ENCODE measurements at regions not wholly inside any gene's neighbourhood (a gene's known extent, or its start where the extent isn't known, plus 50 kb on each side); places are given as distances from the start of the nearest gene placed in this dataset.
"Not testable (repeated sequence)": the region's sequence is repeated elsewhere in the genome, so short reads cannot be mapped to it uniquely, and the experiment has no call there.

DNA sequence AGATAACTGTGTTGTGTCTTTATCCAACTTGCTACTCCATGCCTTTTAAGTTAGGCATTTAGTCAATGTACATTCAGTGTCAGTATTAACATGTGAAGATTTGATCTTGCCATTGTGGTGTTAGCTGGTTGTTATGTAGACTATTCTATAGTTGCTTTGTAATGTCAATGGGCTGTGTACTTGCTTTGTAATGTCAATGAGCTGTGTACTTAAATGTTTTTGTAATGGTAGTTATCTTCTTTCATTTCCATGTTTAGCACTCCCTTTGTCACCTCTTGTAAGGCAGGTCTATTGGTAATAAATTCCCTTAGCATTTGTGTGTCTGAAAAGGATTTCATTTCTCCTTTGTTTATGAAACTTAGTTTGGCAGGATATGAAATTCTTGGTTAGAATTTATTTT is 53.4 kb downstream of the MC4R start:
- intact Hi-C loops (cut with DNase I): no loop called here
- DNase-seq (ENCODE audit: low spot score) (no peak), ATAC-seq (no peak)

DNA sequence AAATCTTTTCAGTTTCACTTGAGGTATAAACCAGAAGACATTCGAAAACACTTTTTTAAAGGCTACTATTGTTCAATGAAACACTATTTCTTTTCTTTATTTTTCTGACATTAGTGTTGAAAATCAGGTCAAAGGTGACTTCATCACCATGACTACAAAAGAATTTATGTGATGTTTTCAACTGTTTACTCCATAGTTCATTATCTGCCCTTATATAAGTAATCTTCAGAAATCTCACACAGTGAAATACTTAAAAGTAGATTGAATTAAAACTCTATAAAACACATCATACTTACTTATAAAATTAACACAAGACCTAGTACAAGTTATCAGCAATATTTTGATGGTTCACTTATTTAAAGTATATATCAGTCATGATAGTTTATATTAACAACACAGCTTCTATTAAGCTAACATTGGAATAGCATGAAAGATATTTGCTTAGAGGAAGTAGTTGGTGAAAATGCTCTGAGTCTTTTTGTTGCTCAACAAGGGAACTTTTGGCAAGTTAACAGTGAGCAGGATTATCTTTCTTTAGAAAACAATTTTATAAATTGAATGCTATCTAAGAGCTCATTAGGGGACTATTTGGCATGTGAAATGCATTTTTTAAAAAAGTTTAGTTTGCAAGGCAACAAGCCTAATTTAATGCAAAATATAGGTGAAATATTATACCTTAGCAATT is 60.8 kb downstream of the MC4R start:
- intact Hi-C loops (cut with DNase I): no loop called here
- ATAC-seq (no peak), DNase-seq (ENCODE audit: low spot score) (no peak)

DNA sequence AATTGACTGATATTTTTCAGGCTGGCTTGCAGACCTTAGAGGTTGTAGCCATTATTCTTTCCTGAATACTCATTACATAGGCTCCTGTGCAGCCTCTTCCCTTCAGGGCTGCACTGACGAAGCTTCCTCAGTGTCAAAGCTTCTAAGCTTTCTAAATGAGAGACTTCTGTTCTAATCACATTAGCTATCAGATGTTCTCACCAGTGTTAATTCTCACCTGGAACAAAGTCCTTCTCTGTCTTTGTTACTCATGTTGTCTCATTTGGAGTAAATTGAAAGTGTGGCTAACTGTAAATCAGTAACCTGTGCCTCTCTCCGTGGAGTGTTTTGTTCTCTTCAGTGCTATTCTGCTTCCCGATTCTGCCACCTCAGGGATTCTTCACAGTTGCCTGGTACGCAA is 76.9 kb downstream of the MC4R start:
- ATAC-seq (no peak), DNase-seq (ENCODE audit: low spot score) (no peak)
- intact Hi-C loops (cut with DNase I): no loop called here

DNA sequence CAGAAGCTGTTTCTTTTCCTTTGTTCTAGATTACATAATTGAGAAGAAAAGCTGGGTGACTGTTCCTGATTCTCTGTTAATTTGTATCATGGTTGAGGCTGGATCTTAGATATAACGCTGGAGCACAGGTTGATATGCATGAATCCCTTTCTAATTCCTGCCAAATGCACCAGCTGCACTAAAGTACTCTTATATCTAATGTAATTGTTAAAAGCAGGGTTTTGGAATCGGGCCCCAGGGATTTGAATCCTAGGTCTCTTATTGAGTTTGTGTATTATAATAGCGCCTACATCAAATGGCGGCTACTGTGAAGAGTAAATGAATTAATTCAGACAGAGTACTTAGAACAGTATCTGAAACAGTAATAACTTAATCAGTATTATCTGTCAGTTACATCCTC is 80.4 kb downstream of the MC4R start:
- DNase-seq (ENCODE audit: low spot score): no peak
- intact Hi-C loops (cut with DNase I): no loop called here
- no peak for ATAC-seq

DNA sequence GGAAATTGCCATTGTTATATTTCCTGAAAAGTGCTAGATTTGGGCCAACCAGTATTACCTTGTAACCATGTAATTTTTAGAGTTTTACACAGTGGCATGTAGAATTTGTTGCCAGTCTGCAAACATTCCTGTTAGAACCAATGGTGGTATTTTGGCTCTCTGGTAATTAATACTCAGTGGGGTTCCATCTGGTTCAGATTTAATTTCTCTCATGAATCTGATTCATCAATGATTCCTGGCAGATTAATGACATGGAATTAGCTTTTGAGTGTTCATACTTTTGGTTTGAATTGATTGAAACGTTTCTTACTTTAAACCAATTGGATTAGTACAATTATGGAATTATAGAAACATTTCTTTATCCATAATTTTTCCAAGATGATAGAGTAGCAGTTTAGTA is 93.2 kb downstream of the MC4R start:
- ATAC-seq (no peak), DNase-seq (ENCODE audit: low spot score) (no peak)
- intact Hi-C loops (cut with DNase I): no loop called here

DNA sequence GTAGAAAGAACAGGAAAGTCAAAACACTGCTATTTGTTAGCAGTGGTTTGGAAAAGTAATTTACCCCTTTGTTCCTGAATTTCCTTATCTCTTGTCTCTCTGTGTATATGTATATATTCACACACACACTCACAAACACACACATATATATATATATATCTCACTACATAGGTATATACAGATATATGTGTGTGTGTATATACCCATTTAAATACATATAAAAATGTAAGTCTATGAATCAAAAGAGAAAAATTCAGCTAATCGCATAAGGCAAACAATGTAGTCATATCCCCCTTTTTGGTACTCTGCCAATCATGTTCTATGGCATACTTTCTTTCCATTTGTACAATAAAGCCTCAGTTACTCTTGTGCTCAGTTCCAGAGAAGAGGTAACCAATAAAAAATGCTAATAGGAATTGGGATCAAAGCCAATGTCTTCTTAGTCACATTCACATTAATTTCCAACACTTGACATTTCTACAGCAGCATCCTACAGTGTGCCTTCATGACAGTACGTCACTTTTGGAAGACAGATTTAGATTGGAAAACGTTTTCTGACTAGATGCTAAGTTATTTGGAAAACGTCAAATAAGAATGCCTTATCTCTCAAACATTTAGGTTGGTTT is 94.6 kb downstream of the MC4R start:
- ATAC-seq (no peak), DNase-seq (ENCODE audit: low spot score) (no peak)
- intact Hi-C loops (cut with DNase I): no loop called here

DNA sequence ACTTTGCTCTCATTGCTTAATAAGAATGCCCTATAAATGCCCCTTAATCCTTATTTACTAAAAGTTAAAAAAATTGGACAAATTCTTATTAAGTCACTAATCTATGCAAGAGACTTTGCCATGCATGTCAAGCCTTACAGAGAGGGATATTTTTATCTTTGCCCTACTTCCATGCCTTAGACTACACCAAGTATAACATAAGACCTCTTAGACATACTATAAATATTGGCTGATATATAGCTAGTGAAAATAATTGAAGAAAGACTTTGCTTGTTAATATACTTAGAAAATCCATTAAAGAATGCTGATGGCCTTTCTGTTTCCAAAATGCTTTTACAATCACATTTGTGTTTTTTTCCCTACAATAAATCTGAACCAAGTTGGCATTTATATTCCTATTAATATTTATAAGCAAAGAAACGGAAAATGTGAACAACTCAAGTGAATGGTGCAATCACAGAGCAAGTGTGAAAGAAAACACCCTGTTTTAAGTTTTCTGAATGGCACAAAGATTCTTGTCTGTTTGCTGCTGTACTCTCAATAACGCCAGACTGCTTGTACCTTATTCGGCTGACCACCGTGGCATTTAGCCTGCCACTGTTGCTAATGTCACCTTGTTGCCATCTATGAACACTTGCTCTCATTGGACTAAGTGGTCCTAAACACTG is 105.0 kb downstream of the MC4R start:
- DNase-seq (ENCODE audit: low spot score) (no peak), ATAC-seq (no peak)
- intact Hi-C loops (cut with DNase I): no loop called here

DNA sequence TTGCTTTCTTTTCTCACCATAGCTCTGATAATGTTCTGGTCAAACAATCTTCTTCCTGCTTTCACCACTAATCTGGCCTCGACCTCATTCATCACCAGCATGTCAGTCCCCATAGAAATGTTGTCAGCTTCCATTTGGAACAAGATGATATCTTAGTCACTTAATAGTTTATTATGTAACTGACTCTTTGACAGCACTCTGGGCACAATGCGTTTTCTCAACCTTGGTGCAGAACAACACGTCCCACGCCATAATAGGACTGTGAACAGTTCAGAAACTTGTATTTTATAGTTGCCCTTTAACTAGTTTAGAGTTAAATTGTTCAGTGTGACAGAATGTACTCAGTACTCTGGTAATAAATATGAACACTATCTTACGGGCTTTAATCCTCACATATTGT is 106.0 kb downstream of the MC4R start:
- DNase-seq (ENCODE audit: low spot score): no peak
- intact Hi-C loops (cut with DNase I): no loop called here
- no peak for ATAC-seq

DNA sequence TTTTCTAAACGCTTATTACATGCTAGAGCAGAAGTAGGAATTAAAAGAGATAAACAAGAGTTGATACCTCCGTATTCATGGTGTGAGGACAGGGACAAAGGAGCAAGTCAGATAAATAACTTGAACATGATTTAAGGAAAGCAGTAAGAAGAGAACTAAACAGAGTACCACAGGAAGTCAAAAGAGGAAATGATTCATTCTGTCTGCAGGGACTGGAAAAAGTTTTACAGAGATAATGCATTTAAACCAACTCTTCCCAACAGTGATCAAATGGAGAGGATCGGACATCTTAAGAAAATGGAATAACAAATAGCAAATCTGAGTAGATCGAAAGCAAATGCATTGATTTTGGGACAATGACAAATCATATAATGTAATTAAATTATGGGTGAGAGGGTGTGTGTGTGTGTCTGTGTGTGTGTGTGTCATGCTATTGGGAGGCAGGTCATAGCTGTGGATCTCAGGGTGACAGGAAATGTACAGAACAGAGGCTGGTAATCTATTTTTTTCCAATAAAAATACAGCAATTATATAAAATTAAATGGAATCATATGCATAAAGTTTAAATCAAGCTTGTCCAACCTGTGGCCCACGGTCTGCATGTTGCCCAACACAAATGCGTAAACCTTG is 113.4 kb downstream of the MC4R start:
- no peak for DNase-seq (ENCODE audit: low spot score)
- intact Hi-C loops (cut with DNase I): no loop called here

DNA sequence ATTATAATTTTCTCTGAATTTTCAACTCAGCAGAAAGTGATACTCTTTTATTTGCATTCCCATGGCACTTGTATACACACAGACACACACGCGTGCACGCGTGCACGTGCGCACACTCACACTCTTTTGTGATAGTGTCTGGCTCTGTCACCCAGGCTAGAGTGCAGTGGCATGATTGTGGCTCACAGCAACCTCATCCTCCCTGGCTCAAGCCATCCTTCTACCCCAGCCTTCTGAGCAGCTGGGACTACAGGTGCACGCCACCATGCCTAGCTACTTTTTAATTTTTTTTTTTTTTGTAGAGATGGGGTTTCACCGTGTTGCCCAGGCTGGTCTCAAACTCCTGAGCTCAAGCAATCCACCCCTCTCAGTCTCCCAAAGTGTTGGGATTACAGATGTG is 123.2 kb downstream of the MC4R start:
- ATAC-seq (no peak), DNase-seq (ENCODE audit: low spot score) (no peak)
- intact Hi-C loops (cut with DNase I): no loop called here

More for the DNA sequence above, 113.4 kb downstream of the MC4R start:
- no peak for ATAC-seq

DNA sequence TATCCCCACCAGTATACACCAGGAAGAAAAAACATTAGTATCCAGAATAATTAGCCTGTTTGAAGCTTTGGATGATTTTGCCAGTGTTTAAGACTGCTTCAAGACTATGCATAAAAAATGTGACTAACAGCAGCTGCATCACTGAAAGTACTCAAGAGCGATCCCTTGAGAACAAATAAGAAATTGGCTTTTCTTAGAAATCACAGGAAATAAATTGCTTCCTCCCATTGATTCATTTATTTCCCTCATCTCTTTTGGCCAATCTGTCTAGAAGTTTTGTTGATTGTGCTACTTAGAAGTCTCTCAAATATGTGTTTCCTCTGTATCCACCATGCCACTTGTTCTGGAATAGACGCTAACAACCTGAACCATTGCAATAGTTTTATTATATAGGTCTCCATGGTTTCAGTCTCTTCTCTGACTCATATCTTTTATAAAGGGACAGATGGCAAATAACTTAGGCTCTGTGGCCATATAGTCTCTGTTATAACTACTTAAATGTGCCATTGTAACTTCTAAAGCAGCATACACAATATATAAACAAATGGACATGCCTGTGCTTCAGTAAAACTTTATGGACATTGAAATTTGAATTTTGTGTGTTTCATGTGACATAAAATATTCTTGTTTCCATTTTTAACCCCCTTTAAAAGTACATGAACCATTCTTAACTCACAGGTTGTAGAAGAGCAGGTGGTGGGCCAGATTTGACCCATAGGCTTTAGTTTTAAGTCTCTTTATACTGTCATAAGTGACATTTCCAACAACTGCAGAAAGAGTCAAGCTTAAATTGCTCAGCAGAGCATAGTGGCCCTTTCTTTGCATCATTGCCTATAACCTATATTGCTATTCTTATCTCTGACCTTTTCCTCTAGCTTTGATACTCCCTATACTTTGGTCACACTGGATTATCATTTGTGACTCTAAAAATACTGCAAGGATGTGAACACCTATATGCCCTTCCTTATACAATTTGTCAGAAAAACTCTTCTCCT is 123.9 kb downstream of the MC4R start:
- intact Hi-C loops (cut with DNase I): no loop called here
- no peak for ATAC-seq
- DNase-seq (ENCODE audit: low spot score): no peak

DNA sequence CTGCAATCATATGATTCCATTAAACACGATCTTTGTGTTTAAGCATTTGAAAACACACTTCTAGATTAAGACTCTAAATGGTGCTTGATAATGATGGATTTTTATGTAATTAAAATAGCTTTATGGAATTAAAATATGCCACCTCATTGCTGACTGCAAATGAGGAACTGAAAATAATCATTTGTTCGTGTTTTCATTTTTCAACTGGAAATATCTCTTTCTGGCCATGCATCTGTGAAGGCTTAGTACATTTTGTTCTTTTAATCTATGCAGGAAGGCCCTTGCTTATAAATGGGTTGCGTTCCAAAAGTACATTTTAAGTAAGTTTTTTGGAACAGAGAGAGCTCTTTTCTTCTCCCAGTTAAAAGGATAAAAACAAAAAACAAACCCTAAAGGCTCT is 125.5 kb downstream of the MC4R start:
- no peak for DNase-seq (ENCODE audit: low spot score)
- intact Hi-C loops (cut with DNase I): no loop called here
- no peak for ATAC-seq

DNA sequence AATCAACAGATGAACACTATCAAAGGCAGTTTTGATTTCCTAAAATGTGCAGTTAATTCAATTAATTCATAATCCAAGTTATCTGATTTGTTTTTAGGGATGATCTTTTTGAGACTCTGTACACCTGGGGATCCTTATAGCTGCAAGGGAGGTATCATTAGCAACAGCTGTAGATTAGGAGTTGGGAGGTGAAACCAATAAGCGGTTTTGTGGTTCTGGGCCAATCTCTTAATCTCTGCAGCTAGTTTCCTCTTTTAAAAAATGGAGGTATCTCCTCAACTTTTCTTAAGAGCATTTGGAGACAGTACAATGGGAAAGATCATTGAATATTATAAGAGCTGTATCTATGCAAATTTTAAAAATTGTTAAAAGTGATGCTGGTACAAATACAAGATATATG is 126.0 kb downstream of the MC4R start:
- ATAC-seq: no peak
- intact Hi-C loops (cut with DNase I): no loop called here
- no peak for DNase-seq (ENCODE audit: low spot score)

DNA sequence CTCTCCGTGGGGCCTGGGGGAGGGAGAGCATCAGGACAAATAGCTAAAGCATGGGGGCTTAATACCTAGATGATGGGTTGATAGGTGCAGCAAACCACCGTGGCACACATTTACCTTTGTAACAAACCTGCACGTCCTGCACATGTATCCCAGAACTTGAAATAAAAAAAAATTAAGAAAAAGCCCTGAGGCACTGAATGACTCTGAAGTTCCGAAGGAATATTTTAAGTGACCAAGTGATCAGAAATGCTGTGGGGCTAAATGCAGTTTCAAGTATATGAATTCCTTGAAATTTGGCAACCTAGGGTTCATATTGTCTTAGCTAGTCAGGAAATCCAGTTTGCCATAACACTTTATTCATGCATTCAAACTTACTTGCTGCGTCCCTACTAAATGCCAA is 127.5 kb downstream of the MC4R start:
- ATAC-seq (no peak), DNase-seq (ENCODE audit: low spot score) (no peak)
- intact Hi-C loops (cut with DNase I): no loop called here

DNA sequence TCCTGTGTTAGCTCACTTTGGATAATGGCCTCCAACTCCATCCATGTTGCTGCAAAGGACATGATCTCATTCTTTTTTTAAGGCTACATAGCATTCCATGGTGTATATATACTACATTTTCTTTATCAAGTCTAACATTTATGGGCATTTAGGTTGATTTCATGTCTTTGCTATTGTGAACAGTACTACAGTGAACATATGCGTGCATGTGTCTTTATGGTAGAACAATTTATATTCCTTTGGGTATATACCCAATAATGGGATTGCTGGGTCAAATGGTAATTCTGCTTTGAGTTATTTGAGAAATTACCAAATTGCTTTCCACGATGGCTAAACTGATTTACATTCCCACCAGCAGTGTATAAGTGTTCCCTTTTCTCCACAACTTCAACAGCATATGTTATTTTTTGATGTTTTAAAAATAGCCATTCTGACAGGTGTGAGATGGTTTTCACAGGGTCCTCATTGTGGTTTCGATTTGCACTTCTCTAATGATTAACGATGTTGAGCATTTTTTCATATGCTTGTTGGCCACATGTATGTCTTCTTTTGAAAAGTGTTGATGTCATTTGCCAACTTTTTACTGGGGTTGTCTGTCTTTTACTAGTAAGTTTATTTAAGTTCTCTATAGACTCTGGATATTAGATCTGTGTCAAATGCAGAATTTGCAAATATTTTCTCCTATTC is 133.4 kb downstream of the MC4R start:
- DNase-seq (ENCODE audit: low spot score); intact Hi-C loops (cut with DNase I); ATAC-seq: not testable (repeated sequence)

DNA sequence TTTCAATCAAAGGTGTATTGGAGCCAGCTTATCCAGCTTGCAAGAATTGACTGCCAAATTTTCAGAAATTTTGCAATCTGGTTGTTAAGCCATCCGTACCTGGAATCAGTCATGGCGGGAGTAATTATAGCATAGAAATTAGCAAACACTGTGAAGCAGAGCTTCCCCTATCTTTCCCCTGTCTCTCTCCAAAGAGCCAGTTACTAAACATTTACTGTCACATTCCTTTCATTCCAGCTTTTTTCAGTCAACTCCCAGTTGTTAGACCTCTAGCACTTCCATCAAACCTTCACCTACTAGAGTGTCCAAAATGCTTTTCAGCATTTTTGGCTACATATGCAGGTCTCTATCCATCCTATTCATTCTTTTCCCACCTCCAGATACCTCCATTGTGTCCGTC is 137.4 kb downstream of the MC4R start:
- DNase-seq (ENCODE audit: low spot score) (no peak), ATAC-seq (no peak)
- intact Hi-C loops (cut with DNase I): no loop called here

DNA sequence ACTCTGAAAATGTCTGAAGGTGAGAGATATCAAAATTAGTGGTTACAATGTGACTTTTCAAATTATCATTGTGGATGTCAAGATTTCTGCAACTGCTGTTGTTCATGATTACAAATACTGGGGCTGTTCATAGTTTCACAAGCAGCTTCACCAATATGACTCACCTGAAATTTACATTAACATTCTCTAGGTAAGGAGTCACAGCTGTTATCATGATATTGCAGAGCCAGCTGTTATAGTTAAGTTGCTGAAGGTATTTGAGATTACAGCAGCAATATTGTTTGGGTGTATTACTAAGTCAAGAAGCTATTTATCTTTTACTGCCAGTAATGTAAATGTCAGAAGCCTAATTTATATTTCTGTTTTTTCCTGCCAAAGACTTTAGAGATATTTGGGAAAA is 140.0 kb downstream of the MC4R start:
- DNase-seq (ENCODE audit: low spot score) (no peak), ATAC-seq (no peak)
- intact Hi-C loops (cut with DNase I): no loop called here
